ENCODE measurements at regions not wholly inside any gene's neighbourhood (a gene's known extent, or its start where the extent isn't known, plus 50 kb on each side); places are given as distances from the start of the nearest gene placed in this dataset.

GRCh38 chr6:105492706-105493673 lies 90.1 kb upstream of the PREP start:
- ChIA-PET CTCF (ENCODE audit: low intra/inter-chr PET ratio, low total read pairs) (no interaction called here), POLR2A (no interaction called here)
- Histone ChIP-seq H3K79me2 (ENCODE audit: insufficient read depth, low read length) (no peaks in the 10 kb centered on the region), H3K9ac (ENCODE audit: insufficient read depth, low read depth, low read length) (no peak overlapping the region), H3K27ac (ENCODE audit: extremely low read length, insufficient read depth, low read length) (no peak overlapping the region), H2AFZ (ENCODE audit: low read length) (no peak overlapping the region), H3K9me3 (ENCODE audit: low read length) (no peaks in the 10 kb centered on the region), H3K4me1 (ENCODE audit: insufficient read depth, low read length) (no peaks in the 10 kb centered on the region), H3K27me3 (ENCODE audit: control insufficient read depth in 1 of 2, insufficient read depth in 2 of 2, low read length in 2 of 2) (no peaks in the 10 kb centered on the region), H4K20me1 (ENCODE audit: insufficient read depth, low read length) (no peaks in the 10 kb centered on the region), H3K4me2 (ENCODE audit: low read depth, low read length) (no peak overlapping the region), H3K36me3 (replicated peaks in 1 of 2; ENCODE audit: control insufficient read depth in 1 of 2, insufficient read depth in 2 of 2, low read length in 2 of 2) (no peaks in the 10 kb centered on the region), H3K4me3 (replicated peaks in 1 of 3; ENCODE audit: insufficient read depth in 1 of 3, low read depth in 2 of 3, low read length in 3 of 3) (no peak overlapping the region)
- ATAC-seq (no peak), FAIRE-seq (no peak), DNase-seq (ENCODE audit: low spot score) (no peak)
- intact Hi-C loops (cut with micrococcal nuclease; ENCODE audit: unreplicated experiment), result no loop called here
- in situ Hi-C loops (cut with HindIII; ENCODE audit: extremely low pct_ligation_motif_present, low pct_unique_long_range_greater_than_20kb), result loop anchor here (25.0 kb wide), 1 partner anchor 344 kb away; no protein-coding TSS in a partner anchor
- no TSS peak for BruUV-seq (replicated peaks)
- no peak for TF ChIP-seq MXD1 (CRISPR knock-in tag; IDR thresholded peaks at IDR 0.05)
- no peak for TF ChIP-seq ZEB1 (IDR thresholded peaks at IDR 0.05; ENCODE audit: insufficient replicate concordance, low read depth)
- no peak for TF ChIP-seq GRHL1 (CRISPR knock-in tag; conservative IDR thresholded peaks at IDR 0.05)
- no peak for TF ChIP-seq POGK (CRISPR knock-in tag; conservative IDR thresholded peaks at IDR 0.05)
- TF ChIP-seq KDM4B (CRISPR knock-in tag; IDR thresholded peaks at IDR 0.05), result no peak
- TF ChIP-seq ZNF414 (CRISPR knock-in tag; IDR thresholded peaks at IDR 0.05), result no peak
- TF ChIP-seq REPIN1 (CRISPR knock-in tag; IDR thresholded peaks at IDR 0.05; ENCODE audit: borderline replicate concordance, low read depth), result no peak
- TF ChIP-seq SNAPC2 (CRISPR knock-in tag; IDR thresholded peaks at IDR 0.05), result no peak
- TF ChIP-seq KDM2A (CRISPR knock-in tag; IDR thresholded peaks at IDR 0.05; ENCODE audit: borderline replicate concordance, low read depth), result no peak
- no peak for TF ChIP-seq ZBTB46 (CRISPR knock-in tag; IDR thresholded peaks at IDR 0.05; ENCODE audit: borderline replicate concordance)
- no peak for TF ChIP-seq POLR2AphosphoS2 (IDR thresholded peaks at IDR 0.05; ENCODE audit: low read depth, low read length)
